ENCODE measurements at regions not wholly inside any gene's neighbourhood (a gene's known extent, or its start where the extent isn't known, plus 50 kb on each side); places are given as distances from the start of the nearest gene placed in this dataset.

- Histone ChIP-seq H3K4me3 (no peak overlapping the region), H3K36me3 (no peaks in the 10 kb centered on the region), H3K4me1 (peaks cover 0 to 4% (median 0%) of the 10 kb centered on the region in 4 donors), H3K9me3 (no peaks in the 10 kb centered on the region), H3K27ac (no peak overlapping the region), H3K27me3 (no peaks in the 10 kb centered on the region)
- 72 to 75% methylated on average over 5 of the region's 5 CpGs for WGBS, 2 donors
- ATAC-seq (ENCODE audit: low FRiP score in 2 of 2), result no peak
- TF ChIP-seq EP300 (IDR thresholded peaks at IDR 0.05) (no peak), POLR2AphosphoS5 (IDR thresholded peaks at IDR 0.05) (no peak), POLR2A (IDR thresholded peaks at IDR 0.05) (no peak), CTCF (IDR thresholded peaks at IDR 0.05) (no peak)
- DNase-seq, result no peak
These were observed 78.2 kb upstream of the ARID1B start for GRCh38 chr6:156699017-156699421.

DNA sequence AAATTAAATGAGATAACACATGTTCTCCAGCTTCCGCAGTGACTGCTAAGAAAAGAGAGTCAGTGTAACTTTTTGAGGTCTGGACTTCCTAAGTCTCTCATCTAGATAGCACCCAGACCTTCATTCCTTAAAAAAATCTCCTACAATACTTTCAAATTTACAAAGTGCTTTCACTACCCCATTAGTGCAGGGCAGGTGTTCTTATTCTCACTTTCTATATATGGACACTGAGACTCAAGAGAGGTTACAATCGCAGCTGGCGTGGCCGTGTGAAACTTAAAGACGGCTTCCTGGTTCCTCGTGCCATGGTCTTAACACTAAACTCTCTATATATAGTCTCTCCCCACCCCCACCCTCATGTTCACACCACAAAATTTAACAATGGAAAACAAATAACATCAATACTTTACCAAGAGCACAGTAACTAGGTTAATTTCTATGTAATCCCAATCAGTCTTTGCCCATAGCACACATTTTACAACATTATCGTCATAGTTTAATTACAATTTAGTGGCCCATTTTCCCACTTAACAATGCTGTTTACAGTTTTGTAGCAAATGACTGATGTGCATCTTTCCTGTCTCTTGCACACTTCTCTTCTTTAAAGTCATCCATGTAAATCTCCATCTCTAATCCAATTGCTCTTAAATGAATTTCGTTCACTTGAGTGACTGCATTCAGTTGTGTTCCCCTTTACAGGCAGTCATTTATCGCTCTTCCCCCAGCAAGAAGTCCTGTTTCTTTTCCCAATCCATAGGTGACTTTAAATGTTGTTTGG lies 78.8 kb upstream of the ARID1B start:
- no peak overlapping the region for H3K4me3 ChIP-seq
- DNase-seq, result no peak
- no peaks in the 10 kb centered on the region for H3K9me3 ChIP-seq
- 73 to 75% methylated on average over 9 of the region's 9 CpGs for WGBS, 2 donors
- H3K27ac ChIP-seq, result no peak overlapping the region
- H3K36me3 ChIP-seq, result no peaks in the 10 kb centered on the region
- ATAC-seq (ENCODE audit: low FRiP score in 2 of 2), result no peak
- H3K27me3 ChIP-seq, result no peaks in the 10 kb centered on the region
- H3K4me1 ChIP-seq, result no peaks in the 10 kb centered on the region
- TF ChIP-seq POLR2AphosphoS5 (IDR thresholded peaks at IDR 0.05), result no peak
- TF ChIP-seq POLR2A (IDR thresholded peaks at IDR 0.05), result no peak
- no peak for TF ChIP-seq CTCF (IDR thresholded peaks at IDR 0.05)
- no peak for TF ChIP-seq EP300 (IDR thresholded peaks at IDR 0.05)

DNA sequence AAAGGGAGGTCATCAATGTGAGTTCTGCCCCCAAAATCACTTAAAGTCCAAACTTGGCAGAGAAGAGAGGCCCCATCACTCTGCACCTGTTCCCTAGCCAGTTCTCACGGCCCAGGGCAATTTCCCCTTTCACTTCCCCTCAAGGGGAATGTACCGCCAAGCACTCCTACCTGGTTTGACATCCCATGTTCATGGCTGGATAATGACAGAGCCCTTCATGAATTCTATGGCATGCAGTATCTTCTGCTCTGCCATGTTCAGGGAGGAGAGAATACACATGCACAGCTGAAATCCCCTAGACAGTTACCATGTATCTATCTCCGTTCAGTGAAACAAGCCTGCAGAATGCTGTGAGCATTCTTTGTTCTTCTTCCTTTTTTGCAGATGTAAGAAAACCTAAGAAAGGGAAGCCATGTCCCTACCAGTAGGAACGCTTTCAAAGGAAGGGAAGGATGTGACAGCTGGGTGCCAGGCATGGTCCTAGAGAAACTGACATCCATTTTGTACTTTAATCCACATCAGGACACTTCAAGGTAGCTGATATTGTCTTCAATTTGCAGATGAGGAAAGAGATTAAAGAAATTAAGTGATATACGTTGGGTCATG lies 79.8 kb upstream of the ARID1B start:
- no peaks in the 10 kb centered on the region for H3K36me3 ChIP-seq
- H3K27ac ChIP-seq, result no peak overlapping the region
- H3K9me3 ChIP-seq, result no peaks in the 10 kb centered on the region
- ATAC-seq (ENCODE audit: low FRiP score in 2 of 2) (no peak), DNase-seq (no peak)
- TF ChIP-seq CTCF (IDR thresholded peaks at IDR 0.05), result no peak
- TF ChIP-seq EP300 (IDR thresholded peaks at IDR 0.05), result no peak
- no peak for TF ChIP-seq POLR2AphosphoS5 (IDR thresholded peaks at IDR 0.05)
- no peak for TF ChIP-seq POLR2A (IDR thresholded peaks at IDR 0.05)
- H3K4me3 ChIP-seq, result no peak overlapping the region
- 70 to 71% methylated on average over 5 of the region's 5 CpGs for WGBS, 2 donors
- H3K27me3 ChIP-seq, result no peaks in the 10 kb centered on the region
- H3K4me1 ChIP-seq, result no peaks in the 10 kb centered on the region

- H3K4me3 ChIP-seq, result no peak overlapping the region
- H3K27me3 ChIP-seq, result no peaks in the 10 kb centered on the region
- TF ChIP-seq CTCF (IDR thresholded peaks at IDR 0.05) (no peak), POLR2AphosphoS5 (IDR thresholded peaks at IDR 0.05) (no peak), EP300 (IDR thresholded peaks at IDR 0.05) (no peak), POLR2A (IDR thresholded peaks at IDR 0.05) (no peak)
- H3K9me3 ChIP-seq, result no peaks in the 10 kb centered on the region
- DNase-seq, result no peak
- no peak overlapping the region for H3K27ac ChIP-seq
- no peak for ATAC-seq (ENCODE audit: low FRiP score in 2 of 2)
- H3K36me3 ChIP-seq, result no peaks in the 10 kb centered on the region
- 89 to 91% methylated on average over 6 of the region's 6 CpGs for WGBS, 2 donors
- no peaks in the 10 kb centered on the region for H3K4me1 ChIP-seq
These were observed 81.4 kb upstream of the ARID1B start for GRCh38 chr6:156695742-156696141.

Data from upper lobe of left lung (tissue), 6 donors.